ENCODE measurements at regions not wholly inside any gene's neighbourhood (a gene's known extent, or its start where the extent isn't known, plus 50 kb on each side); places are given as distances from the start of the nearest gene placed in this dataset.

GRCh38 chr4:14783011-14783877 is 219.0 kb upstream of the CPEB2 start:
- no peak for DNase-seq (ENCODE audit: low read depth)

- no peak for DNase-seq (ENCODE audit: low read depth)
Observed at GRCh38 chr4:14787221-14787620, 215.1 kb upstream of the CPEB2 start.

- peak; percentile 26 for DNase-seq (ENCODE audit: low read depth)
Observed at GRCh38 chr4:14787894-14788293, 214.4 kb upstream of the CPEB2 start.

- no peak for DNase-seq (ENCODE audit: low read depth)
Observed at GRCh38 chr4:14790494-14790893, 211.8 kb upstream of the CPEB2 start.

GRCh38 chr4:14792702-14793227 is 209.5 kb upstream of the CPEB2 start:
- no peak for DNase-seq (ENCODE audit: low read depth)

- DNase-seq (ENCODE audit: low read depth), result no peak
Observed at GRCh38 chr4:14800977-14801376, 201.3 kb upstream of the CPEB2 start.

- DNase-seq (ENCODE audit: low read depth), result no peak
Observed at GRCh38 chr4:14802596-14802995, 199.7 kb upstream of the CPEB2 start.

- no peak for DNase-seq (ENCODE audit: low read depth)
Observed at GRCh38 chr4:14807856-14808255, 194.4 kb upstream of the CPEB2 start.

GRCh38 chr4:14809203-14809602 is 193.1 kb upstream of the CPEB2 start:
- no peak for DNase-seq (ENCODE audit: low read depth)

GRCh38 chr4:14810121-14810520 is 192.2 kb upstream of the CPEB2 start:
- no peak for DNase-seq (ENCODE audit: low read depth)

- no peak for DNase-seq (ENCODE audit: low read depth)
Observed at GRCh38 chr4:14810568-14810967, 191.7 kb upstream of the CPEB2 start.

GRCh38 chr4:14812101-14812500 is 190.2 kb upstream of the CPEB2 start:
- DNase-seq (ENCODE audit: low read depth), result no peak

- no peak for DNase-seq (ENCODE audit: low read depth)
Observed at GRCh38 chr4:14816623-14817261, 185.5 kb upstream of the CPEB2 start.

GRCh38 chr4:14824189-14824588 is 178.1 kb upstream of the CPEB2 start:
- no peak for DNase-seq (ENCODE audit: low read depth)

GRCh38 chr4:14827111-14827510 is 175.2 kb upstream of the CPEB2 start:
- peak; percentile 34 for DNase-seq (ENCODE audit: low read depth)

GRCh38 chr4:14829795-14830194 is 172.5 kb upstream of the CPEB2 start:
- DNase-seq (ENCODE audit: low read depth), result no peak

- DNase-seq (ENCODE audit: low read depth), result no peak
Observed at GRCh38 chr4:14831416-14831815, 170.9 kb upstream of the CPEB2 start.

- no peak for DNase-seq (ENCODE audit: low read depth)
Observed at GRCh38 chr4:14833053-14833452, 169.2 kb upstream of the CPEB2 start.

- no peak for DNase-seq (ENCODE audit: low read depth)
Observed at GRCh38 chr4:14834382-14834781, 167.9 kb upstream of the CPEB2 start.

GRCh38 chr4:14835288-14835687 is 167.0 kb upstream of the CPEB2 start:
- no peak for DNase-seq (ENCODE audit: low read depth)

GRCh38 chr4:14835708-14836425 is 166.4 kb upstream of the CPEB2 start:
- no peak for DNase-seq (ENCODE audit: low read depth)

- DNase-seq (ENCODE audit: low read depth), result no peak
Observed at GRCh38 chr4:14837860-14838259, 164.4 kb upstream of the CPEB2 start.
